OCI-LY3 (cell line): ENCODE measurements at regions not wholly inside any gene's neighbourhood (a gene's known extent, or its start where the extent isn't known, plus 50 kb on each side); places are given as distances from the start of the nearest gene placed in this dataset.

ENCODE experiments used
- CTCF ChIP-seq: fragments of 200-600, 300-600 bp; sonication (generic); IDR thresholded peaks from 2 replicates; pipeline ENCODE4 v1.5.1; 2014; ENCODE audit warnings: antibody characterized with exemption, low read length, low read depth
- EZH2phosphoT487 ChIP-seq: fragments of 200-600 bp; shearing (Covaris generic); IDR thresholded peaks from 2 replicates; pipeline ENCODE4 v1.6.1; 2018; ENCODE audit warnings: antibody characterized with exemption, mixed run types, low read depth

GRCh38 chr4:180567080-180567479, 1676.1 kb upstream of the TENM3 start:
- TF ChIP-seq CTCF (no peak), EZH2phosphoT487 (no peak)
